ENCODE measurements at regions not wholly inside any gene's neighbourhood (a gene's known extent, or its start where the extent isn't known, plus 50 kb on each side); places are given as distances from the start of the nearest gene placed in this dataset.

GRCh38 chr2:226273440-226273839 is 526.2 kb downstream of the IRS1 start:
- ATAC-seq (ENCODE audit: insufficient read depth, low read depth) (no peak), DNase-seq (no peak)
- no peak overlapping the region for H3K4me3 ChIP-seq (ENCODE audit: low read depth in 1 of 2, low read length in 2 of 2)
- H3K9me3 ChIP-seq (ENCODE audit: insufficient read depth, low read length, severe bottlenecking), result no peaks in the 10 kb centered on the region
- no peaks in the 10 kb centered on the region for H4K20me1 ChIP-seq (ENCODE audit: insufficient read depth, low read length)
- TF ChIP-seq CTCF (IDR thresholded peaks at IDR 0.05; ENCODE audit: borderline replicate concordance, extremely low read depth, low read length, poor library complexity, severe bottlenecking) (no peak), EZH2 (IDR thresholded peaks at IDR 0.05; ENCODE audit: borderline replicate concordance, low read depth, low read length, severe bottlenecking) (no peak)
- no peak overlapping the region for H2AFZ ChIP-seq (ENCODE audit: low read depth, low read length)
- no peak overlapping the region for H3K9ac ChIP-seq (ENCODE audit: low read depth, low read length)
- H3K4me1 ChIP-seq (ENCODE audit: insufficient read depth, low read length), result no peaks in the 10 kb centered on the region
- H3K4me2 ChIP-seq (ENCODE audit: insufficient read depth, low read length), result no peak overlapping the region
- no peaks in the 10 kb centered on the region for H3K79me2 ChIP-seq (ENCODE audit: insufficient read depth, low read length)
- H3K36me3 ChIP-seq (ENCODE audit: insufficient read depth, low read length), result no peaks in the 10 kb centered on the region
- H3K27ac ChIP-seq (ENCODE audit: low read length), result no peak overlapping the region
- H3K27me3 ChIP-seq (ENCODE audit: insufficient read depth, low read length, poor library complexity), result no peaks in the 10 kb centered on the region

- Histone ChIP-seq H3K27ac (ENCODE audit: low read length) (no peak overlapping the region), H3K9ac (ENCODE audit: low read depth, low read length) (no peak overlapping the region), H3K9me3 (ENCODE audit: insufficient read depth, low read length, severe bottlenecking) (no peaks in the 10 kb centered on the region), H2AFZ (ENCODE audit: low read depth, low read length) (no peak overlapping the region), H3K4me3 (ENCODE audit: low read depth in 1 of 2, low read length in 2 of 2) (no peak overlapping the region), H4K20me1 (ENCODE audit: insufficient read depth, low read length) (no peaks in the 10 kb centered on the region), H3K4me1 (ENCODE audit: insufficient read depth, low read length) (no peaks in the 10 kb centered on the region), H3K27me3 (ENCODE audit: insufficient read depth, low read length, poor library complexity) (no peaks in the 10 kb centered on the region), H3K79me2 (ENCODE audit: insufficient read depth, low read length) (no peaks in the 10 kb centered on the region), H3K4me2 (ENCODE audit: insufficient read depth, low read length) (no peak overlapping the region), H3K36me3 (ENCODE audit: insufficient read depth, low read length) (no peaks in the 10 kb centered on the region)
- no peak for TF ChIP-seq EZH2 (IDR thresholded peaks at IDR 0.05; ENCODE audit: borderline replicate concordance, low read depth, low read length, severe bottlenecking)
- no peak for TF ChIP-seq CTCF (IDR thresholded peaks at IDR 0.05; ENCODE audit: borderline replicate concordance, extremely low read depth, low read length, poor library complexity, severe bottlenecking)
- DNase-seq (no peak), ATAC-seq (ENCODE audit: insufficient read depth, low read depth) (no peak)
Measured at GRCh38 chr2:226272435-226272834, 527.2 kb downstream of the IRS1 start.

- Histone ChIP-seq H3K4me1 (ENCODE audit: insufficient read depth, low read length) (no peaks in the 10 kb centered on the region), H3K79me2 (ENCODE audit: insufficient read depth, low read length) (no peaks in the 10 kb centered on the region), H3K9me3 (ENCODE audit: insufficient read depth, low read length, severe bottlenecking) (no peaks in the 10 kb centered on the region), H3K9ac (ENCODE audit: low read depth, low read length) (no peak overlapping the region), H2AFZ (ENCODE audit: low read depth, low read length) (no peak overlapping the region), H3K27ac (ENCODE audit: low read length) (no peak overlapping the region), H3K4me2 (ENCODE audit: insufficient read depth, low read length) (no peak overlapping the region), H3K36me3 (ENCODE audit: insufficient read depth, low read length) (no peaks in the 10 kb centered on the region), H4K20me1 (ENCODE audit: insufficient read depth, low read length) (no peaks in the 10 kb centered on the region), H3K4me3 (ENCODE audit: low read depth in 1 of 2, low read length in 2 of 2) (no peak overlapping the region), H3K27me3 (ENCODE audit: insufficient read depth, low read length, poor library complexity) (no peaks in the 10 kb centered on the region)
- no peak for DNase-seq
- TF ChIP-seq CTCF (IDR thresholded peaks at IDR 0.05; ENCODE audit: borderline replicate concordance, extremely low read depth, low read length, poor library complexity, severe bottlenecking), result no peak
- TF ChIP-seq EZH2 (IDR thresholded peaks at IDR 0.05; ENCODE audit: borderline replicate concordance, low read depth, low read length, severe bottlenecking), result no peak
- no peak for ATAC-seq (ENCODE audit: insufficient read depth, low read depth)
Measured at GRCh38 chr2:226270285-226271058, 529.1 kb downstream of the IRS1 start.
